Neural cell (in vitro differentiated cells): ENCODE measurements at regions not wholly inside any gene's neighbourhood (a gene's known extent, or its start where the extent isn't known, plus 50 kb on each side); places are given as distances from the start of the nearest gene placed in this dataset.

Experiments used
- H2AFZ ChIP-seq: fragments of 200-600, 300-800 bp; sonication (generic), shearing (Covaris generic); 2 replicates; pipeline ENCODE4 v1.6.0; 2014; ENCODE audit warnings: low read depth, mild to moderate bottlenecking, antibody characterized with exemption, low read length, moderate library complexity
- H3F3A ChIP-seq: fragments of 200-600 bp; shearing (Covaris generic); 2 replicates; pipeline ENCODE4 v1.6.1; 2016; ENCODE audit warnings: mild to moderate bottlenecking, moderate library complexity, mixed read lengths, antibody characterized with exemption, low read length; ENCODE audit not compliant: insufficient read depth, poor library complexity, severe bottlenecking
- H3K27ac ChIP-seq: fragments of 200-600, 300-800 bp; sonication (generic), shearing (Covaris generic); 2 replicates; pipeline ENCODE4 v1.5.1; 2014; ENCODE audit warnings: mild to moderate bottlenecking, low read length, moderate library complexity
- H3K27me3 ChIP-seq: fragments of 300-800, 200-600 bp; sonication (generic), shearing (Covaris generic); 2 replicates; pipeline ENCODE4 v1.6.0; 2014; ENCODE audit warnings: mild to moderate bottlenecking, low read depth, low read length, moderate library complexity; ENCODE audit not compliant: insufficient read depth
- H3K36me3 ChIP-seq: fragments of 300-800, 200-600 bp; sonication (generic), shearing (Covaris generic); 2 replicates; pipeline ENCODE4 v1.5.1; 2014; ENCODE audit warnings: mild to moderate bottlenecking, antibody characterized with exemption, low read length, moderate library complexity; ENCODE audit not compliant: insufficient read depth
- H3K4me2 ChIP-seq: fragments of 300-800, 200-600 bp; sonication (generic), shearing (Covaris generic); 2 replicates; pipeline ENCODE4 v1.6.0; 2014; ENCODE audit warnings: mild to moderate bottlenecking, low read length
- H3K4me3 ChIP-seq: fragments of 300-800, 200-600 bp; sonication (generic), shearing (Covaris generic); 2 replicates; pipeline ENCODE4 v1.5.1; 2014; ENCODE audit warnings: mild to moderate bottlenecking, low read length, moderate library complexity
- H3K79me2 ChIP-seq: fragments of 200-600 bp; shearing (Covaris generic); replicated peaks from 2 replicates; pipeline ENCODE4 v1.6.0; 2014; ENCODE audit warnings: mild to moderate bottlenecking, low read length, moderate library complexity; ENCODE audit not compliant: insufficient read depth
- H3K9ac ChIP-seq: fragments of 300-800, 200-600 bp; sonication (generic), shearing (Covaris generic); 2 replicates; pipeline ENCODE4 v1.6.1; 2016; ENCODE audit warnings: mild to moderate bottlenecking, low read length, mixed read lengths
- H3K9me2 ChIP-seq: fragments of 200-600 bp; shearing (Covaris generic); 2 replicates; pipeline ENCODE4 v1.6.1; 2016; ENCODE audit warnings: mild to moderate bottlenecking, low read length, mixed read lengths; ENCODE audit not compliant: insufficient read depth
- H3K9me3 ChIP-seq: fragments of 200-600, 300-800 bp; sonication (generic), shearing (Covaris generic); 2 replicates; pipeline ENCODE4 v1.6.1; 2016; ENCODE audit warnings: mild to moderate bottlenecking, mixed run types, low read length, moderate library complexity, mixed read lengths
- H4K20me1 ChIP-seq: fragments of 200-600 bp; shearing (Covaris generic); 2 replicates; pipeline ENCODE4 v1.6.1; 2016; ENCODE audit warnings: mild to moderate bottlenecking, mixed run types; ENCODE audit not compliant: insufficient read depth
- CTCF ChIP-seq: fragments of 450-650 bp; IDR thresholded peaks from 2 replicates; pipeline ENCODE4 v1.5.1; 2014; ENCODE audit warnings: antibody characterized with exemption, mild to moderate bottlenecking, moderate library complexity; ENCODE audit not compliant: poor library complexity, severe bottlenecking
- EP300 ChIP-seq: fragments of 450-650 bp; conservative IDR thresholded peaks from 2 replicates; pipeline ENCODE4 v1.6.1; 2014; ENCODE audit warnings: antibody characterized with exemption, mild to moderate bottlenecking, moderate library complexity; ENCODE audit not compliant: poor library complexity, severe bottlenecking
- EZH2 ChIP-seq: fragments of 200-600, 300-800 bp; shearing (Covaris generic), sonication (generic); IDR thresholded peaks from 2 replicates; pipeline ENCODE4 v1.6.1; 2014; ENCODE audit warnings: antibody characterized with exemption, low read length, borderline replicate concordance, mild to moderate bottlenecking; ENCODE audit not compliant: insufficient read depth, poor library complexity, severe bottlenecking
- MXI1 ChIP-seq: fragments of 450-650 bp; conservative IDR thresholded peaks from 2 replicates; pipeline ENCODE4 v1.6.1; 2014; ENCODE audit warnings: antibody characterized with exemption, mild to moderate bottlenecking; ENCODE audit not compliant: poor library complexity, severe bottlenecking
- POLR2AphosphoS5 ChIP-seq: IDR thresholded peaks from 2 replicates; pipeline ENCODE4 v1.6.1; 2012
- RAD21 ChIP-seq: fragments of 450-650 bp; conservative IDR thresholded peaks from 2 replicates; pipeline ENCODE4 v1.6.1; 2014; ENCODE audit warnings: antibody characterized with exemption, mild to moderate bottlenecking, moderate library complexity
- REST ChIP-seq: IDR thresholded peaks from 2 replicates; pipeline ENCODE4 v1.6.1; 2012; ENCODE audit warnings: borderline replicate concordance
- SMC3 ChIP-seq: fragments of 450-650 bp; conservative IDR thresholded peaks from 2 replicates; pipeline ENCODE4 v1.6.1; 2014; ENCODE audit warnings: antibody characterized with exemption, mild to moderate bottlenecking, moderate library complexity; ENCODE audit not compliant: poor library complexity
- TAF1 ChIP-seq: IDR thresholded peaks from 2 replicates; pipeline ENCODE4 v1.6.1; 2012; ENCODE audit warnings: low read depth

- Histone ChIP-seq H3K79me2 (no peaks in the 10 kb centered on the region), H3K9me2 (no peaks in the 10 kb centered on the region), H3F3A (no peaks in the 10 kb centered on the region), H3K27ac (no peak overlapping the region), H3K27me3 (no peaks in the 10 kb centered on the region), H3K4me2 (no peak overlapping the region), H3K4me3 (no peak overlapping the region), H3K36me3 (no peaks in the 10 kb centered on the region), H4K20me1 (no peaks in the 10 kb centered on the region), H3K9ac (no peak overlapping the region), H3K9me3 (no peaks in the 10 kb centered on the region), H2AFZ (no peak overlapping the region)
- no peak for TF ChIP-seq TAF1
- TF ChIP-seq EZH2, result no peak
- TF ChIP-seq EP300, result no peak
- no peak for TF ChIP-seq RAD21
- no peak for TF ChIP-seq MXI1
- no peak for TF ChIP-seq REST
- no peak for TF ChIP-seq SMC3
- TF ChIP-seq CTCF, result no peak
- TF ChIP-seq POLR2AphosphoS5, result no peak
Observed at GRCh38 chr17:33940769-33941370, 314.2 kb upstream of the CCL2 start.

- Histone ChIP-seq H3K4me3 (no peak overlapping the region), H3K9me3 (no peaks in the 10 kb centered on the region), H2AFZ (no peak overlapping the region), H3K27me3 (no peaks in the 10 kb centered on the region), H4K20me1 (no peaks in the 10 kb centered on the region), H3K79me2 (no peaks in the 10 kb centered on the region), H3K27ac (no peak overlapping the region), H3K9ac (no peak overlapping the region), H3K36me3 (no peaks in the 10 kb centered on the region), H3K4me2 (no peak overlapping the region), H3K9me2 (no peaks in the 10 kb centered on the region), H3F3A (no peaks in the 10 kb centered on the region)
- TF ChIP-seq CTCF (no peak), POLR2AphosphoS5 (no peak), RAD21 (no peak), EZH2 (no peak), REST (no peak), TAF1 (no peak), SMC3 (no peak), MXI1 (no peak), EP300 (no peak)
Observed at GRCh38 chr17:33941744-33942143, 313.3 kb upstream of the CCL2 start.
